ENCODE measurements at regions not wholly inside any gene's neighbourhood (a gene's known extent, or its start where the extent isn't known, plus 50 kb on each side); places are given as distances from the start of the nearest gene placed in this dataset.

DNA sequence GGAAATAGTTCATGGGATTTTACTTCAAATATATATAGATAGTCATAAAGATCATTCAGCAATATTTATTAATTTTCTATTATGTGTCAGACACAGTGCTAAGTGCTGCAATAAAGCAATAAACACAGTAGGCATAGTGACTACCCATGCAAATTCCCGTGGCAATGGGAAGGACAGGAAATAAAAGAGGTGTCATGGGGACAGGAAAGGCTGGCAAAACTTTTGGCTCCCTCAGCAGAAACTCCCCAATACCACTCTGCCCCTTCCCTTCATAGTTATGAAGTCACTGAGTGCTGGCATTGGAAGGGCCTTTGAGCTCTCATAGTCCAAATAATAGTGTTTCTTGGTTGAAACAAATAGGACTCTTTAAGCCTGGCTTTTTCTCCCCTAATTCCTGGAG is 104.4 kb upstream of the DPT start:
- TF ChIP-seq, protein P1, sequence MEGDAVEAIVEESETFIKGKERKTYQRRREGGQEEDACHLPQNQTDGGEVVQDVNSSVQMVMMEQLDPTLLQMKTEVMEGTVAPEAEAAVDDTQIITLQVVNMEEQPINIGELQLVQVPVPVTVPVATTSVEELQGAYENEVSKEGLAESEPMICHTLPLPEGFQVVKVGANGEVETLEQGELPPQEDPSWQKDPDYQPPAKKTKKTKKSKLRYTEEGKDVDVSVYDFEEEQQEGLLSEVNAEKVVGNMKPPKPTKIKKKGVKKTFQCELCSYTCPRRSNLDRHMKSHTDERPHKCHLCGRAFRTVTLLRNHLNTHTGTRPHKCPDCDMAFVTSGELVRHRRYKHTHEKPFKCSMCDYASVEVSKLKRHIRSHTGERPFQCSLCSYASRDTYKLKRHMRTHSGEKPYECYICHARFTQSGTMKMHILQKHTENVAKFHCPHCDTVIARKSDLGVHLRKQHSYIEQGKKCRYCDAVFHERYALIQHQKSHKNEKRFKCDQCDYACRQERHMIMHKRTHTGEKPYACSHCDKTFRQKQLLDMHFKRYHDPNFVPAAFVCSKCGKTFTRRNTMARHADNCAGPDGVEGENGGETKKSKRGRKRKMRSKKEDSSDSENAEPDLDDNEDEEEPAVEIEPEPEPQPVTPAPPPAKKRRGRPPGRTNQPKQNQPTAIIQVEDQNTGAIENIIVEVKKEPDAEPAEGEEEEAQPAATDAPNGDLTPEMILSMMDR (IDR thresholded peaks at IDR 0.05; ENCODE audit: insufficient read depth, low read depth, low read length), result no peak
- TF ChIP-seq EZH2 (IDR thresholded peaks at IDR 0.05; ENCODE audit: insufficient read depth, low read length), result no peak

All from astrocyte (in vitro differentiated cells and primary cell).